GM20000 (cell line): ENCODE measurements at regions not wholly inside any gene's neighbourhood (a gene's known extent, or its start where the extent isn't known, plus 50 kb on each side); places are given as distances from the start of the nearest gene placed in this dataset.
"Not testable (repeated sequence)": the region's sequence is repeated elsewhere in the genome, so short reads cannot be mapped to it uniquely, and the experiment has no call there.

Experiments used
- DNase-seq: peaks from one replicate; pipeline ENCODE4 v3.0.0; 2012; ENCODE audit warnings: low spot score
- CTCF ChIP-seq: IDR thresholded peaks from 2 replicates; pipeline ENCODE4 v1.5.1; 2012; ENCODE audit warnings: mild to moderate bottlenecking, control low read depth; ENCODE audit errors: extremely low read depth, missing control alignments

GRCh38 chr2:87349006-87349405, 327.4 kb upstream of the PLGLB1 start:
- not testable (repeated sequence) for DNase-seq

GRCh38 chr2:87352178-87352934, 330.7 kb upstream of the PLGLB1 start:
- DNase-seq: not testable (repeated sequence)

DNA sequence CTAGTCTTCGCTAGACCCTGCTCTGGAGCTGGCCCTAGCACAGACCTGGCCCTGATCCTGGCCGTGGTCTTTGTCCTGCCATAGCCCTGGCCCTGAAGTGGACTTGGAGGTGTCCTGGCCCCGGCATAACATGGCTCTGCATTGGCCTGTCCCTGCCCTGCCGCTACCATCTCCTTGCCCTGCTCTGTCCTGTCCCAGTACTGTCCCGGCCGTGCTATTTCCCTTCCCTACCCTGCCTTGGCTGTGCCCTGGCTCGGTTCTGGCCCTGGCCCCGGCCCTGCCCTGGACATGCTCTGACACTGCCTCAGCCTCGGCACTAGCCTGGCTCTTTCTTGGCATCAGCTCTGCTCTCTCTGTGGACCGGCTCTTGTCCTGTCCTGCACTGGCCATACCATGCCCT, 331.8 kb upstream of the PLGLB1 start:
- DNase-seq: not testable (repeated sequence)

- not testable (repeated sequence) for DNase-seq
Observed at GRCh38 chr2:87354102-87354501, 332.5 kb upstream of the PLGLB1 start.

- DNase-seq: not testable (repeated sequence)
Observed at GRCh38 chr2:87360250-87360649, 338.6 kb upstream of the PLGLB1 start.

GRCh38 chr2:87360927-87361326, 339.3 kb upstream of the PLGLB1 start:
- DNase-seq: not testable (repeated sequence)

- not testable (repeated sequence) for DNase-seq
Observed at GRCh38 chr2:87361805-87362204, 340.2 kb upstream of the PLGLB1 start.

DNA sequence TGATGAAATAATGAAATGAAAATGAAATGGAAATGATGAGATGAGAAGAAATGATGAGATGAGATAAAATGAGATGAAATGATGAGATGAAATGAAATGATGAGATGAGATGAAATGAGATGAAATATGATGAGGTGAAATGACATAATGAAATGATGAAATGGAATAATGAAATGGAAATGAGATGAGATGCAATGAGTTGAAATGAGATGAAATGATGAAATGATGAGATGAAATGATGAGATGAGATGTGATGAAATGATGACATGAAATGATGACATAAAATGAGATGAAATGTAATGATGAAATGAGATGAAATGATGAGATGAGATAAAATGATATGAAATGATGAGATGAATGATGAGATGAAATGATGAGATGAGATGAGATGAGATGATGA, 342.7 kb upstream of the PLGLB1 start:
- DNase-seq: not testable (repeated sequence)

DNA sequence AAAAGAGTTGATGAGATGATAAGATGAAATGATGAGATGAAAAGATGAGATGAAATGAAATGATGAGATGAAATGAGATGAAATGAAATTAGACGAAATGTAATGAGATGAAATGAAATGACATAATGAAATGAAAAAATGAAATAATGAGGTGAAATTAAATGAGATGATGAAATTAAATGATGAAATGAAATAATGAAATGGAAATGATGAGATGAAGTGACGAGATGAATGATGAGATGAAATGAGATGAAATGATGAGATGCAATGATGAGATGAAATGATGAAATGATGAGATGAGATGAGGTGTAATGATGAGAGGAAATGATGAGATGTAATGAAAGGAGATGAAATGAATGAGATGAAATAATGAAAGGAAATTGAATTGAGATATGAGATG, 343.4 kb upstream of the PLGLB1 start:
- DNase-seq: not testable (repeated sequence)

DNA sequence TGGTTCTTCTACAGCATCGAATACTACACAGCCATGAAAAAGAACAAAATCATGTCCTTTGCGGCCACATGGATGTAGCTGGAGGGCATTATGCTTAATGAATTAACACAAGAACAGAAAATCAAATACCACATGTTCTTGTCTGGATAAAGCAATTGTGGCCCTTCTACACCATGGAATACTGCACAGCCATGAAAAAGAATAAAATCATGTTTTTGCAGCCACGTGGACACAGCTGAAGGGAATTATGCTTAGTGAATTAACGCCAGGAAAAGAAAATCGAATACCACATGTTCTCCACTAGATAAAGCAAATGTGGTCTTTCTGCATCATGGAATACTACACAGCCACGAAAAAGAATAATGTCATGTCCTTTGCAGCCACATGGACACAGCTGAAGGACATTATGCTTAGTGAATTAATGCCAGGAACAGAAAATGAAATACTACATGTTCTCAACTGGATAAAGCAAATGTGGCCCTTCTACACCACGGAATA, 361.8 kb upstream of the PLGLB2 start:
- not testable (repeated sequence) for DNase-seq

- not testable (repeated sequence) for DNase-seq
Observed at GRCh38 chr2:87395784-87396183, 352.1 kb upstream of the PLGLB2 start.

DNA sequence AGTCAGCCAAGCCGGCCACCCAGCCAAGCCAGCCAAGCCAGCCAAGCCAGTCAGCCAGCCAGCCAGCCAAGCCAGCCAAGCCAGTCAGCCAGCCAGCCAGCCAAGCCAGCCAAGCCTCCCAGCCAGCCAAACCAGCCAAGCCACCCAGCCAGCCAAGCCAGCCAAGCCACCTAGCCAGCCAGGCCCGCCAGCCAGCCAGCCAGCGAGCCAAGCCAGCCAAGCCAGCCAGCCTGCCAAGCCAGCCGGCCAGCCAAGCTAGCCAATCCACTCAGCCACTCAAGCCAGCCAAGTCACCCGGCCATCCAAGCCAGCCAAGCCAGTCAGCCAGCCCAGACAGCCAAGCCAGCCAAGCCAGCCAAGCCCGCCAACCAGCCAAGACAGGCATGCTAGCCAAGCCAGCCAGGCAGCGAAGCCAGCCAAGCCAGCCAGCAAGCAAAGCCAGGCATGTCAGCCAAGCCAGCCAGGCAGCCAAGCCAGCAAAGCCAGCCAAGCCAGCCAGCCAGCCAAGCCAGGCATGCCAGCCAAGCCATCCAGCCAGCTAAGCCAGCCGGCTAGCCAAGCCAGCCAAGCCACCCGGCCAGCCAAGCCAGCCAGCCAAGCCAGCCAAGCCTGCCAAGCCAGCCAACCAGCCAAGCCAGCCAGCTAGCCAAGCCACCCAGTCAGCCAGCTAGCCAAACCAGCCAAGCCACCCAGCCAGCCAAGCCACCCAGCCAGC, 351.2 kb upstream of the PLGLB2 start:
- DNase-seq: not testable (repeated sequence)

- not testable (repeated sequence) for DNase-seq
Observed at GRCh38 chr2:87397276-87398065, 350.4 kb upstream of the PLGLB2 start.

GRCh38 chr2:87398567-87399305, 349.2 kb upstream of the PLGLB2 start:
- DNase-seq: not testable (repeated sequence)

GRCh38 chr2:87401726-87402345, 346.1 kb upstream of the PLGLB2 start:
- DNase-seq: no peak
- no peak for TF ChIP-seq CTCF
